GM21576 (cell line): ENCODE measurements at regions not wholly inside any gene's neighbourhood (a gene's known extent, or its start where the extent isn't known, plus 50 kb on each side); places are given as distances from the start of the nearest gene placed in this dataset.

Source experiments
- ATAC-seq: cut with Tn5 transposase; IDR thresholded peaks from one replicate; pipeline ENCODE4 v1.9.1; 2021; ENCODE audit warnings: mild to moderate bottlenecking, moderate library complexity; ENCODE audit not compliant: unreplicated experiment

GRCh38 chr6:150651808-150652470, 52.3 kb downstream of the PLEKHG1 start:
- no peak for ATAC-seq

GRCh38 chr6:150652848-150653613, 53.3 kb downstream of the PLEKHG1 start:
- no peak for ATAC-seq

GRCh38 chr6:150654608-150655007, 54.9 kb downstream of the PLEKHG1 start:
- ATAC-seq: no peak

- no peak for ATAC-seq
Observed at GRCh38 chr6:150656156-150656555, 56.5 kb downstream of the PLEKHG1 start.

DNA sequence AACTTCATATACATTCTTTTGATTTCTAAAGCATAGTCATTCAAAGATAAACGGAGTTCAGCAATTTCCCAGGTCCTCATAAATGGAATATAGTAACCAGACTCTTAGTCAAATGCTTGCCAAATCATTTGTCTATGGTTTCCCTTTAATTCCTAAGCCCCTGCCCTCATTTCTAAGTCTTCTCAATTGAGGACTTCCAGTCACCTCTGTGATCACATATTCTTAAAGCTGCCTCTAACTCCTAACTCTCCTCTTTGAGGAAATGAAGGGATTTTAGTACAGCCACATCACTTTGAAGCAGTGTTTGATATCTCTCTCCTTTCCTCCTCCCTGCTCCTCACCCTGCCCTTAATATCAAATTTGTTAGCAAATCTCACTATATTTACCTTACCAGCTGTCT, 58.7 kb downstream of the PLEKHG1 start:
- ATAC-seq: no peak

DNA sequence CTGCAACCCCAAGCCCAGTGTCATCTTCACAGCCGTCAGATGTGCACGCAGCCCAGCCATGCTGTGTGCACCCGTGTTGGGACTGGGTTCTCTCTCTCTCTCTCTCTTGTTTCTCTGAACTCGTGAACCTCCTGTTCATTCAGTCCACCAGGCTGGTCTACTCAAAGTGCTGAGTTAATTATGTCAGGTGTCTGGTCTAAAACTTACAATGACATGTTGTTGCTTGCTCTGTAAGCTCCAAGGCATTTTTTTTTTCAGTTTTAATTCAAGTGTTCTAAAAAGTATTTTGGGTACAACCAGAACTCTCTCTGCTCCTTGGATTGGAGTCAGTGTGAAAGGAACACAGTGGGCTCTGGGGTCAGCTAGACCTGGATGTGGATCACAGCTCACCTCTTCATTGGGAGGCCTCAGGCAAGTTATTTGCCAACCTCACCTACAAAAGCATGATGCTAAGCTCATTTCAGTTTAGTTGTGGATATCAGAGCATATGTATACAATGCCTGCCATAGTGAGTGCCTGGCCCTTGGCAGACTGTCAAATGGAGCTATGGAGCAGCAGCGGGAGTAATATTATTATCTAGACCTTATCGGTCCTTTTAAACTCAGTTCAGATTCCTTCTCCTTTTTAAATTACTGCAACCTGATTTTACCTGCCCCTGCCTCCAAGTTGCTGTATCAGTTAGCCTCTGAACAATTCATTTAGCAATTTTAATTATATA, 59.5 kb downstream of the PLEKHG1 start:
- ATAC-seq: no peak

- no peak for ATAC-seq
Observed at GRCh38 chr6:150661216-150662007, 61.7 kb downstream of the PLEKHG1 start.

DNA sequence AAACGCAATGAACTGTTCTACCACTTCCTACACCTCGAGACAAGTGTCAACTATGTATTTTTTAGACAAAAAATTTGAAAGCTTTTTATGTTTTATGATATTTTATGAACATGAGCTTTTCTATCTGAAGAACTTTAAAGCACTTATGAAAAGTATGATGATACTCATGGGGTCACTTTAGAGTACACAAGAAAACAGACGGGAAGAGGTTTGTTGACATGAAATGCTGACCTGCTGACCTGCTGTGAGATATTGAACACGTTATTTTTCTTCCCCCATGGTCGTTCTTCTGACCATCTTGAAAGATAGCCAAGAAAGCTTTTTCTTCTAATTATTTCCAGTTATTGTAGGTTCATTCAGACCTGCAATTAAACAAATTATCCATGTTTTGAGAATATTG, 63.1 kb downstream of the PLEKHG1 start:
- no peak for ATAC-seq

DNA sequence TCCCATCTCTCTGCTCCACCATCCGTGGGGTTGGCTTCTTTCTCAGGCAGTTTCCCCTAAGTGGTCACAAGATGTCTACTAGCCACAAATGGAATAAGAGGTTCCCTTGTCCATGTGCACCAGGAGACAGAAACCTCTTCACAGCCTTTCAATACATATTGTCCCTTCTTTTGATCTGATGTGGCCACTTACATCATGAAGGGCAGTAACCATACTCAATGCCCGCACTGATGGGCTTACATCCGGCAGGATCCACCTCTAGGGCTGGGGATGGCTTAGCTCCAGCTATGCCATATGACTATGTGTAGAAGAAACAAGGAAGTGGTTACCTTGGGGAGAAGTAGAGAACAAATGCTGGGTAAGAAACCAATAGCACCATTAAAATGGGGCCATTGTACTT, 64.4 kb downstream of the PLEKHG1 start:
- no peak for ATAC-seq

DNA sequence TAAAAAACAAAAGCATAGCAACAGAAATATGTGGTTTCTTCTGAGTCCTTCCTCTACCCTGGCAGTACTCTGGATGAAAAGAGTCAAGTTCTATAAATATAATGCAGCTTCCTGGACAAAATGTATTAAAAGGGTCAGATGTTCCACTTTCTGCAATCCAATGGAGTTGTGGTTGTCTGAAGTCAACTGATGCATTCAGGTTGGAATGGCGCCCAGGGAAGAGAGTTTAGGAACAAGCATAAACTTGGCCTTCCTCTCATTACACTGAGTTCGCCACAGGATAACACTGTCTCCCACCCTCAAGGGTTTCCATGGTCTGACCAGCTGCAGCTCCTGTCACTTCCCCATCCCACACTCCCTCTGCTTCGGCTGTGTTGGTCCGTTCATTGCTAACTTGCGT, 66.4 kb downstream of the PLEKHG1 start:
- no peak for ATAC-seq

DNA sequence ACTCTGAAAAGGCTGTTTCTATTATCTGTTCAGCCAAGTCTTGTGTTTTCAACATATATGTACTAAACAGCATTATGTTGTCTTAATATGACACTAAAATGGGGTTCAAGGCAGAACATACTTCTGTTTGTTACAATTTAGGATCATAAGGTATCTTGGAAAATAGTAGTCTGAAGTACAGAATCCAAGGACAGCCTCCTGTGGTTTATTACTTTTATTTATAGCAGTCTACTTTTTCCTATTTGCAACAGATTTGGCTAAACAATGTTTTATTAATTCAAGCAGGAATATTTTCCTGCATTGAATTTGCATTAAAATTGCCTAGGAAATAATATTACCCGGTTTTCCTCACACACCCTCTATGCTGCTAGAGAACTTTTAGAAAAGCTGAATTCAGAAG, 67.7 kb downstream of the PLEKHG1 start:
- no peak for ATAC-seq

DNA sequence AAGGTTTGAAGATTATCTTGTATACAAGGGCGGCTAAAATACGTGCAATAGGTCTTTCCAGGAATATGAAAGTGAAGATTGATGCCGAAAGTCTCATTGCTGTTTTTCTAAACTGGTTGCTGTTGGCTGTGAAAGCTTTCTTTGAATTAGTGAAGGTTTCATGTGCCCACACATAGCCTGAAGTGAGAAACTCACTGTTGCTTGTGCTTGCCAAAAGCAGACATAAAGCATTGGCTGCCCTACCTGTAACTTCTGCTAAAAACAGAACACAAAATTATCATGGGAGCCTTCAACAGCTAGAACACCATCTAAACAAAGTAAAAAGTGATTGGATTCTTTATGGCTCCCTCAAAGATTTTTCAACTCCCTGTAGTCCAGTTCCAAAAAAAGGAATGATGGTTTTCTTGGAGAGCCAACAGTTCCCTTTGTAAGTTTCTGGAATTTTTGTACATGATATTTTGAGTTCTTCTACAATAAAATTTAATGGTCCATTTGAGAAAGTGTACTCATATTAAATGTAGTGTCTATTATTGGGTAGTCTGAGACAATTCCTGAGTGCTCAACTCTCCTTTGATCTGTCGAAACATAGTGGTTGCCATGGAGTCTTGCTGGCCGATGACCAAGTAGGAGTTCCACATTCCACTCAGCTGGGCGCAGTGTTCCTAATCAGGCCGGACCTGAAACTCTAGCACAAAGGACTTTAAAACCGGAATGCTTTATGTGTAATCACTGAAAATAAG, 68.5 kb downstream of the PLEKHG1 start:
- ATAC-seq: no peak

GRCh38 chr6:150668900-150669302, 69.2 kb downstream of the PLEKHG1 start:
- no peak for ATAC-seq

DNA sequence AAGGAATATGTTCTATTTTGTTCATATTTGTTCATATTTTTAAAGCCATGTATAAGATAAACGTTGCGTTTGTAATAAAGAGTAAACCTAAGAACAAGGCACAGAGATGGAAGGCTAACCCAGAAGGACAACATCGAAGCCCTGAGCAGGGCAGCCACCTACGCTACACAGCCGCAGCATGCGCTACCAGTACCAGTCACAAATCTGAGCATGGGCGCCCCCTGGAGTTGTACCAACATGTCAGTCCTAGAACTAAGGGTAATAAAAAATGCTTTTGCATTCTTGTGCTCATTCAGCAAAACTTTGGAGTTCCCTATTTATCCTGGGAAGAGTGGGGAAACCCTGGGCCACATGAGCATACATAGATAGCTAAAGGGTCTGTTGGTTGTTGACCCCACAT, 70.6 kb downstream of the PLEKHG1 start:
- no peak for ATAC-seq

GRCh38 chr6:150672800-150673199, 73.1 kb downstream of the PLEKHG1 start:
- ATAC-seq: no peak

DNA sequence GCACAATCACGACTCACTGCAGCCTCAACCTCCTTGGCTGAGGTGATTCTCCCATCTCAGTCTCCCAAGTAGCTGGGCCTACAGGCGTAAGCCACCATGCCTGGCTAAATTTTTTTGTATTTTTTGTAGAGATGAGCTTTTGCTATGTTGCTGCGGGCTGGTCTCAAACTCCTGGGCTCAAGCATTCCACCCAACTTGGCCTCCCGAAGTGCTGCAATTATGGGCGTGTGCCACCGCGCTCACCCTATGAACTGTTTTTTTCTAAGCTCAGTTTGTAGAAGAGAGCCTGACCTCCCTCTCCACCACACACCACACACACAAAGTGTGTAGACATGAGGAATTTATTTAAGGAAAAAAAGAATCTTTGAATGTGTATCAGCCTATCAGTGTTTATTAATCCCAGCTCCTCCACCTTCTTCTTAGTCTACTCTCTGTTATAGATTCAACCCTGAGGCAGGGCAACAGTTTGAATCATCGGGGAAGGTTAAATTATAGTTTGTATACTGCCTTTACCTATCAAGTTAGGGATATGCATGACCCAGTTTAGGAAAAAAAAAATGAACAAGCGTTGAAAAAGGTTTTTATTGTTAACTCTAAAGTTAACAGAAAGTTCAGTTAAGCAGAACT, 74.1 kb downstream of the PLEKHG1 start:
- ATAC-seq: no peak

DNA sequence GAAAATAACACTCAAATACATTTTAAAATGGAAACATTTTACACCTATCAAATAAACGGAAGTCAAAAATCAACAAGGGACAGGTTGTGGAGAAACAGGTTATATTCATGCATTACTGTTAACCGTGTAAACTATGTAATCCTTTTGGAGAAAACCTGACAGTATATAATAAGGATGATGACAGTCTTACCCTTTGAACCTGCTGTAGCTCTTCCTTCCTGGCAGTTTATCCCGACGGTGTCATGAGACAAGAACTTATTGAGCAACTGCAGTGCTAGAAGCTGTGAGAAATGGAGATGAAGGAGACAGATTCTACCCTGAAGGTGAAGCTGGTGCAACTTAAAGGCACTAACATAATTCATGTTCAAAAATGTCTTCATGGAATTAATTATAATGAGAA, 76.7 kb downstream of the PLEKHG1 start:
- ATAC-seq: no peak

DNA sequence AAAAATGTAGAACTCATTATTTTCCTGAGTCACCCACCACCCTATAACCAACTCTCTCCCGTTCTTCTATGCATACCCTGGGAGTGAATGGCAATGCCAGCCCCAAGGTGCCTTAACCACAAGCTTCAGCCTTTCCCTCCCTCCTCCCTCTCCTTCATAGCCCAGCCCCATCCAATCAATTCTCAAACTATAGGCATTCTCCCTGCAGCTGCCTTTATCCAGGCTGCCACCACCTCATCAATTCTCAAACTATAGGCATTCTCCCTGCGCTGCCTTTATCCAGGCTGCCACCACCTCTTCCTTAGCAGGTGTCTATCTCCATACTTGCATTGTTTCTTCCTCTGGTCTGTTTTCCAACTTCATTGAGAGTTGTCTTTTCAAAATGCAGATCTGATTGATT, 77.1 kb downstream of the PLEKHG1 start:
- no peak for ATAC-seq

DNA sequence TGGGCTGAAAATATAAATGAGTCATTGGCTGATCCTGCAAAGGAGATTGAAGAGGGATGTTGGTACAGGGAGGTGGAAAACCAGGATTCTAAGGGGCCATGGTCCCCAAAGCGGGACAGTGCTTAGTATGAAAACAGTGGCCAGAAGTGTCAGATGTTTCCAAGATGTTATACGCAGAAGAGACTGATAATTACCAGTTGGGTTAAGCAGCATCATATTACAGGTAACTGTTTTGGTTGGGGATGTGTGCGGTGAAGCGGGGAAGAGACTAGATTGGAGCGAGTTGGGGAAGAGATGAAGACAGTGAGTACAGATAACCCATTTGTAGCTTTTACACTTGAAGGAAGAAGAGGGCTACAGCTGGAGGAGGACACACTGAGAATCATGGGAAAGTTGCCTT, 80.8 kb downstream of the PLEKHG1 start:
- ATAC-seq: no peak
